ENCODE measurements at regions not wholly inside any gene's neighbourhood (a gene's known extent, or its start where the extent isn't known, plus 50 kb on each side); places are given as distances from the start of the nearest gene placed in this dataset.

- no peak for DNase-seq (ENCODE audit: low spot score)
- no peaks in the 10 kb centered on the region for H3K36me3 ChIP-seq (ENCODE audit: control insufficient read depth in 4 of 4, insufficient read depth in 3 of 4, low read depth in 1 of 4, low read length in 3 of 4)
- no peak overlapping the region for H3K27ac ChIP-seq (ENCODE audit: low read depth in 1 of 2, low read length in 2 of 2)
These were observed 595.0 kb downstream of the ARL4A start for GRCh38 chr7:13282377-13282980.

GRCh38 chr7:13286916-13287315, 599.5 kb downstream of the ARL4A start:
- no peak overlapping the region for H3K27ac ChIP-seq (ENCODE audit: low read depth in 1 of 2, low read length in 2 of 2)
- 67% methylated on average over 4 of the region's 4 CpGs for WGBS
- H3K9ac ChIP-seq (ENCODE audit: low read depth in 1 of 2, low read length in 2 of 2): no peak overlapping the region
- no peaks in the 10 kb centered on the region for H3K27me3 ChIP-seq (ENCODE audit: control insufficient read depth in 4 of 4, insufficient read depth in 4 of 4, low read length in 3 of 4)
- no peak for DNase-seq (ENCODE audit: low spot score)
- H3K4me1 ChIP-seq (ENCODE audit: control insufficient read depth in 4 of 4, insufficient read depth in 4 of 4, low read length in 3 of 4): no peaks in the 10 kb centered on the region
- no peak for TF ChIP-seq GABPA (IDR thresholded peaks at IDR 0.05 in 1 of 2, conservative IDR thresholded peaks at IDR 0.05 in 1 of 2)
- TF ChIP-seq ATF3 (IDR thresholded peaks at IDR 0.05): no peak
- TF ChIP-seq JUND (IDR thresholded peaks at IDR 0.05): no peak
- TF ChIP-seq NR2F2 (IDR thresholded peaks at IDR 0.05): no peak
- no peak for TF ChIP-seq HNF4A (conservative IDR thresholded peaks at IDR 0.05)
- no peak for TF ChIP-seq CTCF (IDR thresholded peaks at IDR 0.05; ENCODE audit: low read depth, low read length, missing input control)
- TF ChIP-seq YY1 (IDR thresholded peaks at IDR 0.05): no peak
- H3K9me3 ChIP-seq (ENCODE audit: control insufficient read depth in 4 of 4, low read length in 3 of 4): no peaks in the 10 kb centered on the region
- H3K4me3 ChIP-seq (ENCODE audit: low read depth in 1 of 3, low read length in 3 of 3): no peak overlapping the region
- H3K36me3 ChIP-seq (ENCODE audit: control insufficient read depth in 4 of 4, insufficient read depth in 3 of 4, low read depth in 1 of 4, low read length in 3 of 4): no peaks in the 10 kb centered on the region

More at GRCh38 chr7:13282377-13282980, 595.0 kb downstream of the ARL4A start:
- Histone ChIP-seq H3K4me1 (ENCODE audit: control insufficient read depth in 4 of 4, insufficient read depth in 4 of 4, low read length in 3 of 4) (no peaks in the 10 kb centered on the region), H3K9ac (ENCODE audit: low read depth in 1 of 2, low read length in 2 of 2) (no peak overlapping the region), H3K9me3 (ENCODE audit: control insufficient read depth in 4 of 4, low read length in 3 of 4) (no peaks in the 10 kb centered on the region), H3K27me3 (ENCODE audit: control insufficient read depth in 4 of 4, insufficient read depth in 4 of 4, low read length in 3 of 4) (no peaks in the 10 kb centered on the region), H3K4me3 (ENCODE audit: low read depth in 1 of 3, low read length in 3 of 3) (no peak overlapping the region)
- 76% methylated on average over 3 of the region's 3 CpGs for WGBS
- TF ChIP-seq EGR1 (IDR thresholded peaks at IDR 0.05; ENCODE audit: low read depth in 2 of 2) (no peak), GABPA (IDR thresholded peaks at IDR 0.05 in 1 of 2, conservative IDR thresholded peaks at IDR 0.05 in 1 of 2) (no peak), RAD21 (IDR thresholded peaks at IDR 0.05) (peak; percentile 25 to 26), JUND (IDR thresholded peaks at IDR 0.05) (no peak), SP1 (IDR thresholded peaks at IDR 0.05) (no peak), RXRA (IDR thresholded peaks at IDR 0.05) (no peak)

- no peak for TF ChIP-seq ATF3 (IDR thresholded peaks at IDR 0.05)
- TF ChIP-seq ZBTB33 (IDR thresholded peaks at IDR 0.05): no peak
- no peak for TF ChIP-seq RXRA (IDR thresholded peaks at IDR 0.05)
- TF ChIP-seq NR2F2 (IDR thresholded peaks at IDR 0.05): no peak
- TF ChIP-seq JUND (IDR thresholded peaks at IDR 0.05): no peak
- no peak for TF ChIP-seq FOXA1 (IDR thresholded peaks at IDR 0.05)
- no peak for TF ChIP-seq YY1 (IDR thresholded peaks at IDR 0.05)
- Histone ChIP-seq H3K4me1 (ENCODE audit: control insufficient read depth in 4 of 4, insufficient read depth in 4 of 4, low read length in 3 of 4) (no peaks in the 10 kb centered on the region), H3K4me3 (ENCODE audit: low read depth in 1 of 3, low read length in 3 of 3) (no peak overlapping the region), H3K27ac (ENCODE audit: low read depth in 1 of 2, low read length in 2 of 2) (no peak overlapping the region), H3K9ac (ENCODE audit: low read depth in 1 of 2, low read length in 2 of 2) (no peak overlapping the region), H3K9me3 (ENCODE audit: control insufficient read depth in 4 of 4, low read length in 3 of 4) (no peaks in the 10 kb centered on the region), H3K27me3 (ENCODE audit: control insufficient read depth in 4 of 4, insufficient read depth in 4 of 4, low read length in 3 of 4) (no peaks in the 10 kb centered on the region), H3K36me3 (ENCODE audit: control insufficient read depth in 4 of 4, insufficient read depth in 3 of 4, low read depth in 1 of 4, low read length in 3 of 4) (no peaks in the 10 kb centered on the region)
- DNase-seq (ENCODE audit: low spot score): no peak
These were observed 601.1 kb downstream of the ARL4A start for GRCh38 chr7:13288516-13288915.

All from liver (tissue), 8 donors.